Panc1 (cell line): ENCODE measurements at regions not wholly inside any gene's neighbourhood (a gene's known extent, or its start where the extent isn't known, plus 50 kb on each side); places are given as distances from the start of the nearest gene placed in this dataset.

Experiments
- ATAC-seq: fragments of 200-7000 bp; cut with Tn5 transposase; 2 replicates; pipeline ENCODE4 v1.9.1; 2020; ENCODE audit warnings: mild to moderate bottlenecking, moderate library complexity
- BruUV-seq: library from RNA; stranded (reverse); fragments of 400-500 nt; replicated peaks from 2 replicates; lab custom pipeline; 2021; lab: Mats Ljungman, UMichigan
- CTCF ChIA-PET: fragments of 300-600 bp; sonication (Branson Sonifier 250); formaldehyde crosslinking; loops from one replicate; lab custom pipeline; 2022; ENCODE audit warnings: antibody characterized with exemption; lab: Charles Lee
- POLR2A ChIA-PET: fragments of 300-600 bp; sonication (Branson Sonifier 250); formaldehyde crosslinking; loops from one replicate; lab custom pipeline; 2022; ENCODE audit warnings: antibody characterized with exemption; lab: Charles Lee
- DNase-seq: peaks from one replicate; pipeline ENCODE4 v3.0.0-alpha.2; 2010; ENCODE audit warnings: low read depth, low spot score
- H3K27ac ChIP-seq: 2 replicates; pipeline ENCODE4 v1.5.1; 2011; ENCODE audit warnings: mild to moderate bottlenecking, low read length, inconsistent platforms
- H3K27me3 ChIP-seq: fragments of 200-500 bp; sonication (Bioruptor generic); 2 replicates; pipeline ENCODE4 v1.6.0; 2014; ENCODE audit warnings: low read length, inconsistent platforms; ENCODE audit not compliant: control insufficient read depth, insufficient read depth
- H3K36me3 ChIP-seq: fragments of 200-500 bp; sonication (Bioruptor generic); 2 replicates; pipeline ENCODE4 v1.5.1; 2014; ENCODE audit warnings: inconsistent platforms, mild to moderate bottlenecking, low read length, moderate library complexity; ENCODE audit not compliant: control insufficient read depth, insufficient read depth
- H3K4me1 ChIP-seq: 2 replicates; pipeline ENCODE4 v1.5.1; 2011; ENCODE audit warnings: inconsistent platforms, mild to moderate bottlenecking, low read length, moderate library complexity; ENCODE audit not compliant: control insufficient read depth, insufficient read depth
- H3K4me3 ChIP-seq, 2 experiments: 2 replicates each; pipeline ENCODE4 v1.5.1; 2011 to 2012; ENCODE audit warnings: low read depth in 2 of 2, low read length in 2 of 2, mild to moderate bottlenecking in 2 of 2, inconsistent platforms in 1 of 2, moderate library complexity in 1 of 2
- H3K9me3 ChIP-seq: fragments of 200-500 bp; sonication (Bioruptor generic); 2 replicates; pipeline ENCODE4 v1.5.1; 2014; ENCODE audit warnings: low read depth, mild to moderate bottlenecking, inconsistent platforms, low read length, moderate library complexity; ENCODE audit not compliant: control insufficient read depth, insufficient read depth
- CTCF ChIP-seq: fragments of 450-650 bp; IDR thresholded peaks from 2 replicates; pipeline ENCODE4 v1.5.1; 2017; ENCODE audit warnings: mild to moderate bottlenecking
- POLR2AphosphoS5 ChIP-seq: IDR thresholded peaks from 2 replicates; pipeline ENCODE4 v1.6.1; 2012; ENCODE audit warnings: mild to moderate bottlenecking, low read depth, low read length, moderate library complexity
- REST ChIP-seq, 2 experiments: IDR thresholded peaks; 2 replicates each; pipeline ENCODE4 v1.6.1; 2011 to 2012; ENCODE audit warnings: low read depth in 2 of 2, control low read depth in 1 of 2, low read length in 1 of 2, mild to moderate bottlenecking in 1 of 2, moderate library complexity in 1 of 2; ENCODE audit not compliant: insufficient read depth in 1 of 2
- SIN3A ChIP-seq: IDR thresholded peaks from 2 replicates; pipeline ENCODE4 v1.6.1; 2012; ENCODE audit warnings: low read depth, mild to moderate bottlenecking, low read length, moderate library complexity, borderline replicate concordance; ENCODE audit not compliant: insufficient read depth
- TCF7L2 ChIP-seq: IDR thresholded peaks from 2 replicates; pipeline ENCODE4 v1.6.1; 2011; ENCODE audit warnings: mild to moderate bottlenecking, low read depth, low read length, inconsistent platforms
- in situ Hi-C: cut with HindIII; loops from 2 replicates; pipeline ENCODE4 v1.10.0; 2016; ENCODE audit warnings: low sequenced_read_pairs, low pct_unique_long_range_greater_than_20kb
- intact Hi-C: fragments of 100-400 bp; cut with micrococcal nuclease; formaldehyde crosslinking; loops from one replicate; pipeline ENCODE4 v1.10.0; 2022; ENCODE audit not compliant: unreplicated experiment

- H3K4me3 ChIP-seq = no peak overlapping the region
- ChIA-PET CTCF (no interaction called here), POLR2A (no interaction called here)
- in situ Hi-C loops (no loop called here), intact Hi-C loops (no loop called here)
- H3K4me1 ChIP-seq = no peaks in the 10 kb centered on the region
- DNase-seq = no peak
- BruUV-seq = no TSS peak
- no peak for ATAC-seq
- no peak overlapping the region for H3K27ac ChIP-seq
- H3K9me3 ChIP-seq = no peaks in the 10 kb centered on the region
- H3K27me3 ChIP-seq = no peaks in the 10 kb centered on the region
- TF ChIP-seq POLR2AphosphoS5 = no peak
- no peak for TF ChIP-seq REST (IDR thresholded peaks at IDR 0.05; ENCODE audit: insufficient read depth in 1 of 2, low read depth in 2 of 2, low read length in 1 of 2)
- TF ChIP-seq CTCF = no peak
- no peak for TF ChIP-seq SIN3A
- TF ChIP-seq TCF7L2 = no peak
- H3K36me3 ChIP-seq = no peaks in the 10 kb centered on the region
Observed at GRCh38 chr15:62413153-62413552, 248.1 kb upstream of the C2CD4B start.

GRCh38 chr15:62413786-62414185, 248.7 kb upstream of the C2CD4B start:
- in situ Hi-C loops (no loop called here), intact Hi-C loops (no loop called here)
- Histone ChIP-seq H3K27ac (no peak overlapping the region), H3K4me3 (no peak overlapping the region), H3K27me3 (no peaks in the 10 kb centered on the region), H3K9me3 (no peaks in the 10 kb centered on the region), H3K4me1 (no peaks in the 10 kb centered on the region), H3K36me3 (no peaks in the 10 kb centered on the region)
- POLR2A ChIA-PET = no interaction called here
- no peak for TF ChIP-seq POLR2AphosphoS5
- no peak for TF ChIP-seq SIN3A
- TF ChIP-seq REST (IDR thresholded peaks at IDR 0.05; ENCODE audit: insufficient read depth in 1 of 2, low read depth in 2 of 2, low read length in 1 of 2) = no peak
- no peak for TF ChIP-seq CTCF
- no peak for TF ChIP-seq TCF7L2
- CTCF ChIA-PET = no interaction called here
- DNase-seq (no peak), ATAC-seq (no peak)
- no TSS peak for BruUV-seq
